GM19351 (cell line): ENCODE measurements at regions not wholly inside any gene's neighbourhood (a gene's known extent, or its start where the extent isn't known, plus 50 kb on each side); places are given as distances from the start of the nearest gene placed in this dataset.
"Not testable (repeated sequence)": the region's sequence is repeated elsewhere in the genome, so short reads cannot be mapped to it uniquely, and the experiment has no call there.

Source experiments
- ATAC-seq: cut with Tn5 transposase; IDR thresholded peaks from one replicate; pipeline ENCODE4 v1.9.1; 2021; ENCODE audit warnings: mild to moderate bottlenecking, moderate library complexity; ENCODE audit not compliant: unreplicated experiment

- ATAC-seq = not testable (repeated sequence)
These were observed 862.7 kb downstream of the ZPLD1 start for GRCh38 chr3:103297502-103297901.

- no peak for ATAC-seq
These were observed 871.3 kb downstream of the ZPLD1 start for GRCh38 chr3:103306104-103306503.

- no peak for ATAC-seq
These were observed 874.1 kb downstream of the ZPLD1 start for GRCh38 chr3:103308921-103309320.

- no peak for ATAC-seq
These were observed 885.1 kb downstream of the ZPLD1 start for GRCh38 chr3:103319912-103320311.

GRCh38 chr3:103337179-103337845 lies 902.5 kb downstream of the ZPLD1 start:
- ATAC-seq = no peak

- no peak for ATAC-seq
These were observed 906.3 kb downstream of the ZPLD1 start for GRCh38 chr3:103341078-103341606.

- ATAC-seq = no peak
These were observed 907.5 kb downstream of the ZPLD1 start for GRCh38 chr3:103342205-103342731.

- no peak for ATAC-seq
These were observed 914.9 kb downstream of the ZPLD1 start for GRCh38 chr3:103349760-103350159.

- ATAC-seq = no peak
These were observed 930.7 kb downstream of the ZPLD1 start for GRCh38 chr3:103365467-103365866.

- ATAC-seq = no peak
These were observed 932.7 kb downstream of the ZPLD1 start for GRCh38 chr3:103367481-103367880.

- no peak for ATAC-seq
These were observed 936.6 kb downstream of the ZPLD1 start for GRCh38 chr3:103371411-103371810.

- ATAC-seq = no peak
These were observed 937.2 kb downstream of the ZPLD1 start for GRCh38 chr3:103372031-103372430.

GRCh38 chr3:103380391-103380790 lies 945.6 kb downstream of the ZPLD1 start:
- no peak for ATAC-seq

GRCh38 chr3:103381296-103382079 lies 946.7 kb downstream of the ZPLD1 start:
- ATAC-seq = no peak

GRCh38 chr3:103385961-103386656 lies 951.3 kb downstream of the ZPLD1 start:
- no peak for ATAC-seq

- ATAC-seq = no peak
These were observed 953.4 kb downstream of the ZPLD1 start for GRCh38 chr3:103388214-103388613.

- ATAC-seq = no peak
These were observed 954.5 kb downstream of the ZPLD1 start for GRCh38 chr3:103389356-103389755.

- ATAC-seq = no peak
These were observed 958.8 kb downstream of the ZPLD1 start for GRCh38 chr3:103393395-103394186.

- no peak for ATAC-seq
These were observed 968.4 kb downstream of the ZPLD1 start for GRCh38 chr3:103403191-103403590.

GRCh38 chr3:103406320-103406850 lies 971.6 kb downstream of the ZPLD1 start:
- no peak for ATAC-seq
